DND-41 (cell line): ENCODE measurements at regions not wholly inside any gene's neighbourhood (a gene's known extent, or its start where the extent isn't known, plus 50 kb on each side); places are given as distances from the start of the nearest gene placed in this dataset.

Experiments used
- CTCF ChIP-seq: IDR thresholded peaks from 2 replicates; pipeline ENCODE4 v1.5.1; 2012; ENCODE audit warnings: borderline replicate concordance, low read length, moderate library complexity, mild to moderate bottlenecking; ENCODE audit not compliant: poor library complexity, severe bottlenecking; ENCODE audit errors: extremely low read depth
- EZH2 ChIP-seq: IDR thresholded peaks from 3 replicates; pipeline ENCODE4 v1.6.1; 2012; ENCODE audit warnings: borderline replicate concordance, low read depth, mild to moderate bottlenecking, moderate library complexity, low read length, inconsistent platforms; ENCODE audit not compliant: severe bottlenecking

- TF ChIP-seq EZH2 = no peak
- no peak for TF ChIP-seq CTCF
These were observed 123.0 kb downstream of the CD83 start for GRCh38 chr6:14240411-14241166.
